ENCODE measurements at regions not wholly inside any gene's neighbourhood (a gene's known extent, or its start where the extent isn't known, plus 50 kb on each side); places are given as distances from the start of the nearest gene placed in this dataset.
"Not testable (repeated sequence)": the region's sequence is repeated elsewhere in the genome, so short reads cannot be mapped to it uniquely, and the experiment has no call there.

DNA sequence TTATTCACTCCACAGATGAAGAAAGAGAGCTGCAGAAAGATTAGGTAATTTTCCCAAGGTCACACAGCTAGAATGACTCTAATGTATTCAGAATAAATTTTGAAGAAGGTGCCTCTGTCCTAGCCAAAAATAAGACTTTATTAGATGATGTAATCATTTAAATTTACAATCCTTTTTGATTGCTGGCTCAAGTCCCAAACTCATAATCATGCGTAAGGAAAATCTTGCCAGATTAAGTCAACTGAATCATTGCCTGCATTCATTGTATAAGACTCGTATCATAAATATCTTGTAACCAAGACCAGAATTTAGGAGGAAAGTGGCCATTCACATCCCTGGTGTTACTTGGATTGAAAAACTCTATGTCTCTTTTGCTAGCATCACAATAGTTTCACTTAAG is 53.1 kb upstream of the STK39 start:
- peak; percentile 32 for DNase-seq

DNA sequence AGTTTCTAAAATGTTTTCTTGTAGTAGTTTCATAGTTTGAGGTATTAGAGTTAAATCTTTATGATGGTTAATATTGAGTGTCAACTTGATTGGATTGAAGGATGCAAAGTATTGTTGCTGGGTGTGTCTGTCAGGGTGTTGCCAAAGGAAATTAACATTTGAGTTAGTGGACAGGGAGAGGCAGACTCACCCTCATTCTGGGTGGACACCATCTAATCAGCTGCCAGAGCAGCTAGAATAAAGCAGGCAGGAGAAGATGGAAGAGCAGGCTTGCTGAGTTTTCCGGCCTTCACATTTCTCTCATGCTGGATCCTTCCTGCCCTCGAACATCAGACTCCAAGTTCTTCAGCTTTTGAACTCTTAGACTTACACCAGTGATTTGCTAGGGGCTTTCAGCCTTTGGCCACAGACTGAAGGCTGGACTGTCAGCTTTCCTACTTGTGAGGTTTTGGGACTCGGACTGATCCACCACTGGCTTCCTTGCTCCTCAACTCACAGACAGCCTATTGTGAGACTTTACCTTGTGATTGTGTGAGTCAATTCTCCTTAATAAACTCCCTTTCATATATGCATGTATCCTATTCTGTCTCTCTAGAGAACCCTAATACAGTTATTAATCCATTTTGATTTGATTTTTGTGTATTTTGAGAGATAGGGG is 56.8 kb upstream of the STK39 start:
- no peak for DNase-seq

DNA sequence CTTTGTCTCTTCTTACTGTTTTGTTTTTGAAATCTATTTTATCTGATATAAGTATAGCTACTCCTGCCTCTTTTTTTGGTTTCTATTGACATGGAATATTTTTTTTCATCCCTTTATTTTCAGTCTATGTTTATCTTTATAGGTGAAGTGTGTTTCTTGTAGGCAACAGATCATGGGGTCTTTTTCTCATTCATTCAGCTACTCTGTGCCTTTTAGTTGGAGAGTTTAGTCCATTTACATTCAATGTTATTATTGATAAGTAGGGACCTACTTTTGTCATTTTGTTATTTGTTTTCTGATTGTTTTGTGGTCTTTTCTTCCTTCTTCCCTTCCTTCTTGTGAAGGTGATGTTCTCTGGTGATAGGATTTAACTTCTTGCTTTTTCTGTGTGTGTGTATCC is 60.0 kb upstream of the STK39 start:
- DNase-seq, result no peak

DNA sequence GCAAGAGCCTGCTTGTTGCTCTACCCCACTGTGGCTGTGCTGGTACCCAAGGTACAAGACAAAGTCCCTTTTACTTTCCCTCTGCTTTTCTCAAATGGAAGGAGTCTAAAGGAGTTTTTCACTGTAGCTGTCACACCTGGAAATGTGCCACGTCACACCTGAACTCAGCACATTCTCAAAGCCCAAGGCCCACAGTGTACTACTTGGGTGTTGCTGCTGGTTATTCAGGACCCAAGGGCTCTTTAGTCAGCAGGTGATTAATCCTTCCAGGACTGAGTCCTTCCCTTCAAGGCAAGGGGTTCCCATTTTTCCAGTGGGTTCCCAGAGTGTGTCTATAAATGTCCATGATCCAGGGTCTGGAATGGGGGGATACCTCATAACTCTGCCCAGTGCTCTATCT is 63.2 kb upstream of the STK39 start:
- no peak for DNase-seq

DNA sequence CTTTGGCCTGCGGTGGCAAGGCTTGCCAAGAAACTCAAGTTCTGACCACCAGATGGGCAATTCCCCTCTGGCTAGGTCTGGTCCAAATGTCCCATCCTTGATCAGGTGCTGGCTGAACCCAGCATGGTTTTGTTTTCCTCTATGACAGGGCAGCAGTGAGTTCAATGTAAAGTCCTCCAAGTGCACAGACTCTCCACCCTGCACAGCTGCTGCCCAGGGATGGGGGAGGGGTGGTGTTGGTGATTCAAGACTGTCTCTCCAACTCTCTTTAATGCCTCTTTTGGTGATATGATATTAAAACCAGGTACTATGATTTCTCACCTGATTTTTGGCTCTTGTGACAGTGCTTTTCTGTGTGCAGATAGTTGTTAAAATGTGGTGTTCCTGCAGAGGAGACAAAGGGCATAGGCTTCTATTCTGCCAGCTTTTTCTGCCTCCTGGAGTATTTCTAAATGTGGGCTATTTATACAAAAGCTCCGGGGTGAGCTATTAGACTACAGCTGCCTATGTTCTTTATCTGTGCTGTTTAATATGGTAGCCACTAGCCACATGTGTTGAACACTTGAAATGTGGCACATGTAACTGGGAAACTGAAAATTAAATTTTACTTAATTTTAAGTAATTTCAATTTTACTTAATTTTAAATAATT is 64.0 kb upstream of the STK39 start:
- DNase-seq, result no peak

DNA sequence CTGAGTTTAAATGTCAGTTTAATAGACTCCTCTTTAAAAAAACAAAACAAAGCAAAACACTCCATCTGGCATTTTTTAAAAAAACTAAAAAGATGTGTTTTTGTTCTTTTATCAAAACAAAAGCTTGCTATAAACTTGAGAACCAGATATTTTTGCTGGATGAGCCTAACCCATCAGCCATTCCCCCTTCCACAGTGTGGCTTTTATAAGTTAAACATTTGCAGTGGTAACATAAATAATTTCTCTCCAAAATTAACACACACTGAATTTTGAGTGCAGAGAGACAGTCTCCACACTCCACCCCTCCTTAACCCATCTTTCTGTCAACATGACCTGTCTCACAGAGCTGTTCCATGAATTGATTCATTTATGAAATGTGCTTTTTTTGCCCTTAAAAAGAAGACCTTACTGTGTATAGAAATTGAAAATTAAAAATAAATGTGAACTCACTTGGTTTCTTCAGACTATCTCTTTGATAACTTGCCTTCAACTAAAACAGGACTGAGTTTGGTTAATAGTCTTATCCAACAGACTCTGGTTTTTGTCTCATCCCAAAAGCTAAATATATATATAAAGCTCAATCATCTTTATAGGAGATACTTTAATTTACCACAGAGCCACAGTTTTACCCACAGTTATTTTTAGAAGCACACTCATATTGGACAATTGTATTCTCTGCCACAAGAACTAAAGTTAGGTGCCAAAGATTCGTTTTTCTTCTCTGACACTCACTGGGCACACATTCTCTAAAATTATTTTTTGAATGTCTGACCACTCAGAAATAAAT is 64.8 kb upstream of the STK39 start:
- DNase-seq, result no peak

DNA sequence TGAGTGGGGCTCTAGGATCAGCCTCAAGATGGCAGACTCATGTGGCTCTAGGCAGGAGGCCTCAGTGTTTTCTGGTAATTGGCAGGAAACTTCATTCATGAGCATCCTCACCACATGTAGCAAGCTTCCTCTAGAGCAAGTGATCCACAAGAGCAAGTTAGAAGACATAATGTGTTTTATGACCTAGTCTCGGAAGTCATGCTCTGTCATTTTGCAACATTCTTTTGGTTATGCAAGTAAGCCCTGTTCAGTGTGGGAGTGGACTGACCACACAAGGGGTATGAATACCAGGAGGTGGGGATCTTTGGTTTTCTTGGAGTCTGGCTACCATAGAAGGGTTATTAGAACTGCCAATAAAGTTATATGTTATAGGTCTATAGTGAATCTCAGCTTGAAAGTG is 66.8 kb upstream of the STK39 start:
- DNase-seq, result no peak

DNA sequence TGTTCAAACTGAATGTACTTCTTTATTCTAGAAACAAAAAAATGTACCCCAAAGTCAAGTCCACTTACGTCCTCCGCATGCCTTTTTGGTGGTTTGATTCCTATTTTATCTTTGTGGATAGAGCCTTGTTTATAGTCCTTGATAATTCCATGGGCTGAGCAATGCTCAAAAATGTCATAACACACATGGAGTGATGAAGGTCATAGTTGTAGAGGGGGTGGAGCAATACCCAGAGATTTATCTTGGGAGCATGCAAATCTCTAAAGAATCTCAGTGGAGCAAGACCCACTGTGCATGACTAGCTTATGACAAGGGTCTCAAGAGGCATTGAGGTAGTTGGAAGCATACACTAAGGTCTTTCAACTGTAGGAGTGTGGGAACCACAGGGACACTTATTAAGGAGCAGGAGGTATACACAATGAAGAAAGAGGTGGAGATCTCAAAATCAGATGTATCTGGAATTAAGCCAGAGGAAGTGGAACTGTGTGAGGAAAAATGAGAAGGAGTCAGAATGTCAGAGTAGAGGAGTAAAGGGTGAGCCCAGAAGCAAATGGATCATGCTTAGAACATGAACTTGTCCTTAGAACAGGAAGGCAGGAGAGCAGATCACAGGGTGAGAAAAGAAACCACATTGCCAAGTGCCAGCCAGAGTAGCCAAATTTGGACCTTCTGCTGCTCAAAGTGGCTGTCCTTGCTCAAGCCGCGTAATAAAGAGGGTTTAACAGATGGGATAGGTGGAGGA is 68.1 kb upstream of the STK39 start:
- no peak for DNase-seq

DNA sequence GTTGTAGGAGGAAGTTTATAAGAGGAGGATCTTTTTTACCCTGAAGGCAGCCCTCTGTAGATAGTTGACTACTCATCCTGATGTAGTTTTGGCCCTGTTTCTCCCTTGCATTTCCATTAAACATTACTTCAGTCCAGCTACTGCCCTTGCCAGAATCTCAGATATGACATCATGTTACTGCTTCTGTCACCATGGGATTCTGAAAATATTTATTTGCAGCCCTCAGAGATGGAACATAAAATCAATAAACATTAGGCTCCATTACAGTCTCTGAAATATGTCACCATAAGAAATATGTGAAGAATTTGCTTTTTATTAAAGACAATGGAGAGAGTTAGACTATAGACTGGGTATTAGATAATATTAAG is 68.7 kb upstream of the STK39 start:
- DNase-seq, result peak; percentile 77

DNA sequence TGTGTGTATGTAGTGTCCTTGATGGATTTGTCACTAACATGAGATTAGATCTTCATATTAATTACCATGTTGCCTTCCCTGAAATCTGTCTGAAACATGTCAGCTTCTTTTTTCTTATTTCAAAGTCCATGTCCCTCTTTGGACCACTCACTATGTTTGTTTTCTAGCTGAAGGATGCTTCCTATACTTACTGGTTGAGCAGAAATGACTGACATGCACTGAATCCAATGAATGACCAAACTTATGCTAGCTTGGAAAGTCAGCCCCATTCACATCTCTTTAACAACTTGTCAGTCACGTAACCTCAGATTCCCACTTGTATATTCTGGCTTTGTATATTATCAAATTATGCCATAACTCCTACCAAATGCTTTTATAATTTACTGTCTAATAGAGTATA is 69.9 kb upstream of the STK39 start:
- no peak for DNase-seq

DNA sequence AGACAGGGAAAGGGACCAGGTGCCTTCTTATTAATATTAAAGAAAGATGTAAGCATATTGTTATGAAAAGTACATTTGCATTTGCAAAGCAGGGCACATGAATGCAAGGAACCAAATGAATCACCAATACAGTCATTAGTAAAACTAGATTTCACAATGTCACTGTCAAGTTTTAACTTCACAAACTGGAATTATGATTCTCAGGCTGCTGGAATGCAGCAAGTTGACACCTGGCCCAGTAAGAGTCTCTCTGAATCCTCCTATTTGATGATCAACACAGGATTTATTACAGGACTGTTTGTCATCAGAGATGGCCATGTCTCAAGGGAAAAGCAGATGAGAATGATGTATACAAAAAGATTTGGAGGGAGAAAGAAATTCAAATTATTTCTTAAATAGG is 72.9 kb upstream of the STK39 start:
- DNase-seq, result no peak

DNA sequence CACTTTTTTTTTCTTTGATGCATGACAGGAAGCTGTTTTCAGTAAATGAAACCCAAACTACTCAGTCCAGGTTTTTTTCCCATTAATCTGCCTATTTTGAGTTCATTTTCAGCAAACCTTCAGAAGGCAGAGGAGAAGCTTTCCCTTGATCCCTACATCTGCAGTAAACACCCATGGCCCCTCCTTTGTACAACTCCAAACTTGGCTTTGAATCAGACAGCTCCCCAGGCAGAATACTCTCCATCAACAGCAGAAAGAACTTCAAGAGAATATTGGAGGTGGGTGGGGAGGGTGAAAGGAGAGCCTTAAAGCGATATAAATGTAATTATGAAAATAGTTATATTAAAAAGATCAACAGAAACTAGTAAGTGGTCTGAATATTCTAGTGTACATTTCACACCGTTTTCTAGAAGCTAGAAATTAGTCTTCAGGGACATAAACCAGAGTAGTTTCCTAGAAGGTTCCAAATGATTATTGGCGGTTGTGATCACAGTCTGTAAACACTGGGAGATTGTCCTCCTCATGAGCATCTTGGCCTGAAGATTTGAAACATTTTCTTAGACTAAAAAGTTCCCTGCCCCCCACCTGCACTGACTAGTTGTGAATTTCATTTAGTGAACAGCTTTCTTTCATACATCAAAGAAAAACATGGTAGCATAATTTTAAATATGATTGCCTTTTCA is 75.1 kb upstream of the STK39 start:
- DNase-seq, result peak; percentile 37

DNA sequence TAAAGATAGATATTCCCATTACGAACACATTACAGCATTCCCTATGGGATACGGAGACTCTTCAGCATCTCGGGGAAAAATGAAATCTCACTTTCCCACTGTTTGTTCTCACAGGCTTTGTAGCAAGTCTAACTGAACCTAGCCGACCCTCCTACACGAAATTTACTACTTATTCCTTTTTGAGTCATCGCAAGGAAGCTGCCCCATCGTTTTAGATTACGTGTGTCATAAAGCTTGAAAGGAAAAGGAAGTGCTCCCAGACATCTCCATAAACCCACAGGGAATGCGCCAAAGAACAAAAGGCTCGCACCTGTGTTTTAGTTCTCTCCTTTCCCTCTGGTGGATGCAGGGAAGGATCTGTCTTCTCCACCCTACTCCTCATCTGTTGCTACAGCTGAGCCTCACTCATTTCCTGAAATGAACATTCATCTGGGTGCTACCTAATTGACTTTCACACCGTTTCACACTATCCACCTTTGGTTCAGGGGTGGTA is 76.2 kb upstream of the STK39 start:
- peak; percentile 24 for DNase-seq

DNA sequence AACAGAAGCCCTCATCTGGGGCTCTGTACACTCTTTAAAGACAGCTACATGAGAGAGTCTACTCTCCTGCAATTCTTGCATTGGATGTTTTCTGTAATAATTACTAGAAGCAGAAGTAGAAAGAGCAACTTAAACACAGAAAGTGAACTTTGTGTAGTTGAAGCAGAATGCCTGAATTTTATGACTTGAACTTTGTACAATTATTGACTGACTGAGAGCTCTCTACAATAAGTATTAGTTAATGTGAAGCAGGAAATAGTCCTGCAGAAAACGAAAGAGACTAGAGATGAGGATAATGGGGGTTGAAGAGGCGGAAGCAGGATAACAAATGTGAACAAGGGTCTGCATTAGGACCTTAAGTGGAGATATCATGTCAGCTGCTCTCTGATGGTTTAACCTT is 79.2 kb upstream of the STK39 start:
- DNase-seq, result no peak

DNA sequence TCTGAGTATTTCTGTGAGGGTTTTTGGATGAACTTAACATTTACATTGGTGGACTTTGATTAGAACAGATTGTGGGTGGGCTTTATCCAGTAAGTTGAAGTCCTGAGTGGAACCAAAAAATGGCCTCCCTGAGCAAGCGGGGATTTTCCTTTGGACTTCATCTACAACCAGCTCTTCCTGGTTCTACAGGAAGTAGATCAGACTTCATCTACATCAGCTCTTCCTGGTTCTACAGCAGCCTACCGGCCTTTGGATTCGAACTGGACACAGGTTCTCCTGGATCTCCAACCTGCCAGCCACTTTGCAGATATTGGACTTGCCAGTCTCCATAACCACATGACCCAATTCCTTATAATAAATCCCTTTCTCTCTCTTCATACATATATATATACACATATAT is 79.9 kb upstream of the STK39 start:
- DNase-seq, result no peak

DNA sequence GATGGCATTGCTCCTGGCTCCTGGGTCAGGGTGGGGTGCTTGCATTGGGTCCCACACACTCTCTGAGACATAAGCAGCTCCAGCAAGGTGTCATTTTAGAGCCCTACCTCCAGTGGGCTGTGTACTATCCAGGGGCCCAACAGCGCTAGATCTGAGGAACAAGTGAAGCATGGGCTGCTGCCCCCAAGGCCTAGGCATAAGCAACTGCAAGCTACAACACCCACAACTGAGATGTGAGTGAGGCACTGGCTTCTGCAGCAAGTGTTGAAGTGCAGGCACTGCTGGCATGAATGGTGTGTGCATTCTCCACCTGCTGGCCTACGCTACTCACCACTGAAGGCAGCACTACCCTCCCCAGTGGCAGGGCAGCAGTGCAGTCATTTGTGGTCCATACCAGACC is 81.0 kb upstream of the STK39 start:
- no peak for DNase-seq

DNA sequence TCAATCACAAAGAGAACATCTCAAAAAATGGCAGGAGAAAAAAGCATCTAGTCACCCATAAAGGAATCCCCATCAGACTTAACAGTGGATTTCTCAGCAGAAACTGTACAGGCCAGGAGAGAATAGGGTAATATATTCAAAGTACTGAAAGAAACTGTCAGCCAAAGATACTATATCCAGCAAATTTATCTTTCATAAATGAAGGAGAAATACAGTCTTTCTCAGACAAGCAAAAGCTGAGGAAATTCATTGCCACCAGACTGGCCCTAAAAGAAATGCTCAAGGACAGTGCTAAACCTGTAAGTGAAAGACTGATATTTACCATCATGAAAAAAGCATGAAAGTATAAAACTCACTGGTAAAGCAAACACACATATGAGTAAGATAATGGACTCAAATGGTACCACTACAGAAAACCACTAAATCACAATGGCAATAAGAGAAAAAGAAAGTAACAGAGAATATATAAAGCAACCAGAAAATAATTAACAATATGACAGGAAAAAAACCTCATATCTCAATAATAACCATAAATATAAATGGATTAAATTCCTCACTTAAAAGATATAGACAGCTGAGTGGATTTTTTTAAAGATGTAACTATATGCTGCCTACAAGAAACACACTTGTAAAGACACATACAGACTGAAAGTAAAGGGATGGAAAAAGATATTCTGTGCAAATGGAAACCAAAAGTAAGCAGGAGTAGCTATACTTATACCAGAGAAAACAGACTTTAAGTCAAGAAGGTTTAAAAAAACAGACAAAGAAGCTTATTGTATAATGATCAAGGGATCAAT is 83.4 kb upstream of the STK39 start:
- no peak for DNase-seq

DNA sequence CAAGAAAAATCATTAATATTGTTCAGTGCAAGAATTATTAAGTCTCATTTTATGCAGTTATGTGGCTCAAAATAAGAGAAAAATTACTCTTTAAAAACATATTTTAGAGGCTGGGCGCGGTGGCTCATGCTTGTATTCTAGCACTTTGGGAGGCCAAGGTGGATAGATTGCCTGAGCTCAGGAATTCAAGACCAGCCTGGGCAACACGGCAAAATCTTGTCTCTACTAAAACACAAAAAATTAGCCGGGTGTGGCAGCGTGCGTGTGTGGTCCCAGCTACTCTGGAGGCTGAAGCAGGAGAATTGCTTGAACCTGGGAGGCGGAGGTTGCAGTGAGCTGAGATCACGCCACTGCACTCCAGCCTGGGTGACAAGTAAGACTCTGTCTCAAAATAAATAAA is 87.9 kb upstream of the STK39 start:
- not testable (repeated sequence) for DNase-seq

DNA sequence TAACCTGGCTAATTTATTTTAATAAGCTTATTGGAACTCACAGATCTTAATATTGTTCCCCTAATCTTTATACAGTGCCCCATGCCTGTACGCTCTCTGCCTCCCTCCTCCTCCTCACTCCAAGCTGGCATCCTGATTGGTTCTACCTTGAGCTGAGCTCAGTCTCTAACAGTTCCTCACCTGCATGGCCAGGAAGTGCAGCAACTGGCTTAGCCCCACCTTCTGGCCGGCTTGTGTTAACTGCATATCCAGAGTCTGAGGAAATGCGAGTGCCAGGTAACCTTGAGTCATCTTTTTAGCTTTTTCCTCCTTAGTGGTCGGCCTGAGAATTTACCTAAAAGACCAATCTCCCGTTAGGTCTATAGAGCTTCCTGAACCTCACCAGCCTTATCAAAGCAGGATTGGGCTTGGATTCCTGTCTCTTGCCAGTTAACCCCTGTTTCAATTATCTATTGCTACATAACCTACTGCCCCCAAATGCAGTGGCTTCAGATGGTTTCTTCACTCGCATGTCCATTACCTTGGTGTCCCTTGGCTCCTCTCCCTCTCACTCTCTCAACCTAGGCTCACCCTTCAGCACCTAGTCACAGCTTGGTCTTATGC is 89.5 kb upstream of the STK39 start:
- DNase-seq, result no peak

DNA sequence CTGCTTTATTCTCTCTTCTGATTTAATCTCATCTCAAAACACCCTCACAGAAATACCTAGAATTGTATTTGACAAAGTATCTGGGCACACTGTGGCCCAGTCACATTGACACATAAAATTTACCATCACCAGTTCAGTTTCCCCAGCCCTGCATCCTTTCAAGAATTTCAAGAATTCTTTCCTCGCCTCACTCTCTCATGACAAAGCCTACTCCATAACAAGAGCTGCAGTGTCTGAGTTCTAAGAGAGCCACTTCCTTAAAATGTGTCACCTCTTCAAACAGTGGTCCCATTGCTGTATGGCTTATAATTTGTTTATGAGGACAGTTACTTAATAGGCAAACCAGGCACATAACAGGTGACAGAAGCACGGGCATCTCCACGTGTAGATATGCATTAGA is 90.9 kb upstream of the STK39 start:
- no peak for DNase-seq
